ENCODE measurements at regions not wholly inside any gene's neighbourhood (a gene's known extent, or its start where the extent isn't known, plus 50 kb on each side); places are given as distances from the start of the nearest gene placed in this dataset.
A peak's percentile ranks its signal among the peaks of the same experiment; 100 is the strongest.

- no peak for DNase-seq (ENCODE audit: low spot score)
Measured at GRCh38 chr2:239590995-239591915, 190.4 kb upstream of the HDAC4 start.

- DNase-seq (ENCODE audit: low spot score), result no peak
Measured at GRCh38 chr2:239590276-239590675, 189.5 kb upstream of the HDAC4 start.

DNA sequence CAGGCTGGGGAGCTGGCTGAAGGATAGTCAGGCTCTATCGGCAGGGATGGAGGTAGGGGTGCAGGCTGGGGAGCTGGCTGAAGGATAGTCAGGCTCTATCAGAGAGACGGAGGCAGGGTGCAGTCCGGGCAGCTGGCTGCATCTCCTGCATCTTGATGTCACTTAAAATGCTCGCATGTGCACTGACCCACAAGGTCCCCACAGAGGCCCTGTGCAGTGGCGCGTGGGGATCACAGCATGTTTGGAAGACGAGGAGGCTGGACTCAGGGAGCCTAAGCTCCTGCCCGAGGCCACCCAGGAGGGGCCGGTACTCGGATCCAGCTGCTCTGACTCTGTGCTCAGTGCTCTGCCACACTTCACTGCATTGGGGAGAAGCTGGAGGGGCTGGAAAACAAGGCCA, 189.0 kb upstream of the HDAC4 start:
- DNase-seq (ENCODE audit: low spot score), result no peak

DNA sequence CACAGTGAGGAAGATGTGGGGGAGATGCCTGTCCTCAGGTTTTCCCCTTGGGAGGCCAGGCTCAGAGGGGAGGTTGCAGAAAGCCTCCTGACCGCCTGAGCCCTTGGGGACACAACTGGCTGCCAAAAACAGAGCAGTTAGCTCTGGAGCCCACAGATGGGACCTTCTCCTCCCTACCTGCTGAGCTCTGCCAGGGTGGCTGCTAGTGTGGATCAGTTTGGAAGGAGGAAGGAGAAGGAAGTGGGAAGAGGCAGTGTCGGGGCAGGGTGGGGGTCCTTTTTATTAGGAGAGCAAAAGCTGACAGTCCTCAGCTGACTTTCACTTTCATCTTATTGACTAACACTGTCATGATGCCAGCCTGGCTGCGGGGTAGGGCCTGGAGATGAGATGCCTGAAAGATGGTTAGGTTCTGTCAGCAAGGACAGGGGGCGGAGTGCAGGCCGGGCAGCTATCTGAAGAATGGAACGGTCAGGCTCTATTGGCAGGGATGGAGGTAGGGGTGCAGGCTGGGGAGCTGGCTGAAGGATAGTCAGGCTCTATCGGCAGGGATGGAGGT, 188.5 kb upstream of the HDAC4 start:
- DNase-seq (ENCODE audit: low spot score), result no peak

GRCh38 chr2:239588451-239589269, 187.8 kb upstream of the HDAC4 start:
- DNase-seq (ENCODE audit: low spot score), result no peak

- no peak for DNase-seq (ENCODE audit: low spot score)
Measured at GRCh38 chr2:239587841-239588240, 187.0 kb upstream of the HDAC4 start.

DNA sequence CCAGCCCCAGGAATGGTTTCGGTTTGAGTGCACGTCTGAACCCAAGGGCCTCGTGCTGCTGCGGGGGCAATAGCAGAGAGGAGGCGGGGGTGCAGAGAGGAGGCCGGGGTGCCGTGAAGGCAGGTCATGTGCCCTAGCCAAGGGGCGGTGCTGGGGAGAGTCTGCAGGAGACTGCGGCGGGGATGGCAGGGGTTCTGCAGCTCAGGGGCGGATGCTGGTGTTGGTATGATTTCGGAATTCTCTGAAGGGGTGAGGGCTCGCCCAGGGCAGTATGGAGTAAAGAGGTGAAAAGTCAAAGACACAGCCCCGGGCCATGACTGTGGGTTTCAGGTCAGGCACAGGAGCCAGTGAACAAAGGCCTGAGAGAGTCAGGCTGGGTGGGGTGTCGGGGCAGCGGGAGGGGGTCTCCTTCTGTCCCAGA, 186.5 kb upstream of the HDAC4 start:
- no peak for DNase-seq (ENCODE audit: low spot score)

- DNase-seq (ENCODE audit: low spot score), result no peak
Measured at GRCh38 chr2:239586651-239587310, 186.0 kb upstream of the HDAC4 start.

DNA sequence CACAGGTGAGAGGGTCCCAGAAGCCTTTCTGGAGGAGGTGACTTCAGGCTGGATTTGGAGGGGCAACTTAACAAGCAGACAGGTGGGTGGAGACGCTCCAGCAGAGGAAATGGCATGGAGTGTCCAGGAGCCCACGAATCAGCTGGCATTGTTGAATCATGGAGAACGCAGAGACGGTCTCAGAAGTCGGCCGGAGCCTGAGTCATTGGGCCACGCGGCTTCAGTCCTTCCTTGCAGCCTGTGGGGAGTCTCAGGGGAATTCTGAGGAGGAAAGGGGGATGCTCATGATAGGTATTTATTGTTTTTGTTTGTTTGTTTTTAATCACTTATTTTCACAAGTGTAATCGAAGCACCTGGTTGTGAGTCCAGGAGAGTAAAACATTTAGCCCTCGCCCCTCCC, 184.6 kb upstream of the HDAC4 start:
- peak; percentile 48 for DNase-seq (ENCODE audit: low spot score)

DNA sequence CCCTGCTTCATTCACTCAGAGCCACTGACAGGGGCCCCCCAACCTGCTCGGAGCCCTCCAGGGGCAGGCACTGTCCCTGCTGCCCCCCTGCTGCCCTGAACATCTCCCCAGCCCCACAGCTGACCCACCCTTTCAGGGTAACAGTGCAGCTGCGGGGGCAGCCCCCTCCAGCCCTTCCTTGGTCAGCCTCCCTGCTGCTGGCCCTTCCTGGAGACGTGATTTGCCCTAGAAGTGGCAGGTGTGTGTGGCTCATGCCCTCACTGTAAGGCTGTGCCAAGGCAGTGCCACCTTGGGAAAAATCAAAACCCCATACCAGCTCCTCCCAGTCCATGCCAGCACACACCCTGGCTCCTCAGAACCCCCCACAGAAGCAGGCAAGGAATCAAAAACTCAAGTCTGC, 184.2 kb upstream of the HDAC4 start:
- no peak for DNase-seq (ENCODE audit: low spot score)

- no peak for DNase-seq (ENCODE audit: low spot score)
Measured at GRCh38 chr2:239583879-239584859, 183.3 kb upstream of the HDAC4 start.

DNA sequence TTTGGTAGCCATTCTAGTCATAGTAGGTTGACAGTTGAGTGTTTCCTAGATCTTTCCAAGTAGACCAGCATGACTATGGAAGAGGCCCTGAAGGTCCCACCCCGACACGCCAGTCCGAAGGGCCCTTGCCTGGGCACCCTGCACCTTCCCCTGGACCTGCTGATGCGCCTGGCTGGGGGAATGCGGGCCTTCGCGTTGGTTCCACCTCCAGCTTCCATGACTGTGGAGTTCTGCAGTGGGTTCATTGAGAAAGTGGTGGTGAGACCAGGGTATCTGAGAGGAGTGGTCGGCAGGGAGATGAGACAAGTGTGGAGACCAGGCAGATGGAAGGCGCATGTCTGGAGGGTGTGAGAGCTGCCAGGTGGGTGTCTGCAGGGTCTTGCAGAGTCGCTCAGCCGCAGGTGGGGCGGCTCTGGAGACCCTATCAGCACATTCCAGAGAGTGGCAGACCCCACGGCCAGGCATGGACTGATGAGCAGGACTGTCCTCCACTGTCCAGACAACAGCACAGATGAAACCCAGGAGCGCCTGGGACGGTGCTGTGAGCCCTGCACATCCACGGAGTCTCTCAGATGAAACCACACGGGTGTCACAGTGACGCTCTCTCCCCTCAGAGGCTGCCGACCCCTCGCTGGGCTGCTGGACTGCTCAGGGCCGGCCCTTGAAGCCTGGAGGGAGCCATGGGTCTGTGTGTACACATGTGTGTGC, 182.5 kb upstream of the HDAC4 start:
- no peak for DNase-seq (ENCODE audit: low spot score)

DNA sequence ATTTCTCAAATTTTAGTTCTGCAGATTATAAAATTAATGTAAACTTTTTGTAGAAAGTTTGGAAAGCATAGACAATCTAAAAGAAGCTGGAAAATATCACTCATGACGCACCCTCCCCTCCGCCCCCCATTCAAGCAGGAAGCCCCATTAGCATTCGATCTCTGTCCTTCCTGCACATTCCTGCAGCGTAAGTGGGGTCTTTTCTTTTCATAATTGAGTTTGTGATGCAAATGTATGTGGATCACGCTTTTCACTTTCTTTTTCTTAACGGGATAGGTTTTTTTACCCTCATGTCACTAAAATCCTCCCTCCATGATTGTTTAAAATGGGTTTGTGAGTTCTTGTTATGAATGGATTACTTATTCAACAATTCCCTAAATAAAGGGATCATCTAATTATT, 181.7 kb upstream of the HDAC4 start:
- no peak for DNase-seq (ENCODE audit: low spot score)

GRCh38 chr2:239581352-239581901, 180.6 kb upstream of the HDAC4 start:
- DNase-seq (ENCODE audit: low spot score), result no peak

GRCh38 chr2:239580199-239580527, 179.3 kb upstream of the HDAC4 start:
- no peak for DNase-seq (ENCODE audit: low spot score)

DNA sequence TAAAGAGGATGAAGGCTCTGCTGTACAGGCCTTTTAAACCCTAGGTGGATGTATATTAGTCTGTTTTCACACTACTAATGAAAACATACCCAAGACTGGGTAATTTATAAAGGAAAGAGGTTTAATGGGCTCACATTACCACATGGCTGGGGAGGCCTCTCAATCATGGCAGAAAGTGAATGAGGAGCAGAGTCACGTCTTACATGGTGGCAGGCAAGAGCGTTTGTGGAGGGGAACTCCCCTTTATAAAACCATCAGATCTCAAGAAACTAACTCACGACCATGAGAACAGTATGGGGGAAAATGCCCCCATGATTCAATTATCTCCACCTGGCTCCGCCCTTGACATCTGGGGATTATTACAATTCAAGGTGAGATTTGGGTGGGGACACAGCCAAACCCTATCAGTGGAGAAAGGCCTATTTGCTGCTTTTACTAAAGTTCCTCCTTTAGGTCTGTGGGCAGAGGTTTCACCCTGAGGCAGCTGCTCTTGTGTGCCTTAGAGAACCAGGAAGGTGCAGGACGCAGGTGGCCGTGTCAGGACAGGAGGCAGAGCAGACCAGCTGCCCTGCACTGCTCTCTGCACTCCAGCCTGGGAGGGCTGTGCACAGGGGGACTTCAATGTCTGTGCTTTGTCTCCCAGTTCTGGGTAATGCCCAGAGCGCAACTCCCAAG, 178.8 kb upstream of the HDAC4 start:
- no peak for DNase-seq (ENCODE audit: low spot score)

- DNase-seq (ENCODE audit: low spot score), result no peak
Measured at GRCh38 chr2:239579081-239579480, 178.3 kb upstream of the HDAC4 start.

- DNase-seq (ENCODE audit: low spot score), result no peak
Measured at GRCh38 chr2:239578381-239578780, 177.6 kb upstream of the HDAC4 start.

GRCh38 chr2:239577935-239578334, 177.1 kb upstream of the HDAC4 start:
- DNase-seq (ENCODE audit: low spot score), result no peak
